ENCODE measurements at regions not wholly inside any gene's neighbourhood (a gene's known extent, or its start where the extent isn't known, plus 50 kb on each side); places are given as distances from the start of the nearest gene placed in this dataset.

- H3K27me3 Mint-ChIP-seq (ENCODE audit: insufficient read depth, low read depth, poor library complexity): peaks cover 1% of the 10 kb centered on the region
- Histone ChIP-seq H3K9me2 (ENCODE audit: insufficient read depth) (peaks cover 6% of the 10 kb centered on the region; the same call in 1 of the 2 replicates), H3K4me1 (ENCODE audit: insufficient read depth) (no peaks in the 10 kb centered on the region), H3K79me2 (replicated peaks; ENCODE audit: insufficient read depth) (no peaks in the 10 kb centered on the region), H4K20me1 (replicated peaks; ENCODE audit: insufficient read depth) (no peaks in the 10 kb centered on the region), H3K36me3 (ENCODE audit: insufficient read depth) (no peaks in the 10 kb centered on the region), H3K4me3 (no peak overlapping the region), H3K27ac (ENCODE audit: low read depth) (no peak overlapping the region), H3F3A (replicated peaks; ENCODE audit: low read depth) (no peaks in the 10 kb centered on the region), H3K4me2 (no peak overlapping the region), H3K27me3 (ENCODE audit: insufficient read depth) (no peaks in the 10 kb centered on the region), H2AFZ (no peak overlapping the region)
- DNase-seq (ENCODE audit: low spot score): no peak
- no peak overlapping the region for H3K4me3 Mint-ChIP-seq
- TF ChIP-seq ETS1 (IDR thresholded peaks at IDR 0.05) (no peak), JUNB (IDR thresholded peaks at IDR 0.05; ENCODE audit: unreplicated experiment) (no peak), EZH2 (IDR thresholded peaks at IDR 0.05; ENCODE audit: low read depth, unreplicated experiment) (no peak), CTCF (conservative IDR thresholded peaks at IDR 0.05; ENCODE audit: low read depth in 2 of 2) (no peak)
- no peak for ATAC-seq
- no peaks in the 10 kb centered on the region for H3K9me3 Mint-ChIP-seq
- no peak overlapping the region for H3K27ac Mint-ChIP-seq
- H3K4me1 Mint-ChIP-seq: no peaks in the 10 kb centered on the region
- H3K36me3 Mint-ChIP-seq (ENCODE audit: low read depth): no peaks in the 10 kb centered on the region
Measured at GRCh38 chr20:39163993-39164392, 201.8 kb downstream of the DHX35 start.

- H3K4me1 Mint-ChIP-seq: no peaks in the 10 kb centered on the region
- no peak overlapping the region for H2AFZ ChIP-seq
- ATAC-seq: no peak
- TF ChIP-seq ZNF331 (CRISPR knock-in tag; IDR thresholded peaks at IDR 0.05; ENCODE audit: low read depth) (no peak), ZNF462 (CRISPR knock-in tag; IDR thresholded peaks at IDR 0.05) (no peak), JUNB (IDR thresholded peaks at IDR 0.05; ENCODE audit: unreplicated experiment) (no peak), CTCF (conservative IDR thresholded peaks at IDR 0.05; ENCODE audit: low read depth in 2 of 2) (no peak)
Measured at GRCh38 chr20:39161900-39162299, 199.8 kb downstream of the DHX35 start.

More at GRCh38 chr20:39161900-39162299, 199.8 kb downstream of the DHX35 start:
- H3K79me2 ChIP-seq (replicated peaks; ENCODE audit: insufficient read depth): no peaks in the 10 kb centered on the region
- no peak for DNase-seq (ENCODE audit: low spot score)
- H3K4me2 ChIP-seq: no peak overlapping the region
- H3K4me3 Mint-ChIP-seq: no peak overlapping the region
- no peaks in the 10 kb centered on the region for H3F3A ChIP-seq (replicated peaks; ENCODE audit: low read depth)
- H3K27me3 ChIP-seq (ENCODE audit: insufficient read depth): no peaks in the 10 kb centered on the region
- no peaks in the 10 kb centered on the region for H3K9me3 Mint-ChIP-seq
- no peaks in the 10 kb centered on the region for H4K20me1 ChIP-seq (replicated peaks; ENCODE audit: insufficient read depth)
- peaks cover 1% of the 10 kb centered on the region for H3K27me3 Mint-ChIP-seq (ENCODE audit: insufficient read depth, low read depth, poor library complexity)
- H3K4me1 ChIP-seq (ENCODE audit: insufficient read depth): no peaks in the 10 kb centered on the region
- no peak overlapping the region for H3K27ac Mint-ChIP-seq
- peaks cover 6% of the 10 kb centered on the region; the same call in 1 of the 2 replicates for H3K9me2 ChIP-seq (ENCODE audit: insufficient read depth)
- H3K27ac ChIP-seq (ENCODE audit: low read depth): no peak overlapping the region
- H3K36me3 ChIP-seq (ENCODE audit: insufficient read depth): no peaks in the 10 kb centered on the region
- H3K4me3 ChIP-seq: no peak overlapping the region
- H3K36me3 Mint-ChIP-seq (ENCODE audit: low read depth): no peaks in the 10 kb centered on the region
